Activated T-helper 1 cell treated with anti-CD3 and anti-CD28 coated beads, Interleukin-12 subunit alpha, Interleukin-12 subunit beta, Interleukin-2, Interleukin-4 antibody, amounts not matched to agents 30 ng/mL and 10 ng/mL and 1 ng/mL, durations not matched to agents 14 hours and 24 hours and 36 hours (primary cell): ENCODE measurements at regions not wholly inside any gene's neighbourhood (a gene's known extent, or its start where the extent isn't known, plus 50 kb on each side); places are given as distances from the start of the nearest gene placed in this dataset.

ENCODE experiments used
- DNase-seq: peaks from one replicate; pipeline ENCODE4 v3.0.0; 2021; ENCODE audit warnings: low spot score
- H3K27ac Mint-ChIP-seq: one replicate; pipeline ENCODE4 v1.8.0; 2021; ENCODE audit warnings: mild to moderate bottlenecking, mixed read lengths
- H3K27me3 Mint-ChIP-seq: one replicate; pipeline ENCODE4 v1.8.0; 2022; ENCODE audit warnings: mild to moderate bottlenecking, moderate library complexity, mixed read lengths; ENCODE audit not compliant: insufficient read depth
- H3K36me3 Mint-ChIP-seq: one replicate; pipeline ENCODE4 v1.8.0; 2021; ENCODE audit warnings: low read depth, mixed read lengths
- H3K4me1 Mint-ChIP-seq: one replicate; pipeline ENCODE4 v1.8.0; 2021; ENCODE audit warnings: low read depth, mixed read lengths
- H3K4me3 Mint-ChIP-seq: one replicate; pipeline ENCODE4 v1.8.0; 2021; ENCODE audit warnings: mild to moderate bottlenecking, moderate library complexity, mixed read lengths
- H3K9me3 Mint-ChIP-seq: one replicate; pipeline ENCODE4 v1.8.0; 2021; ENCODE audit warnings: mixed read lengths
- intact Hi-C: fragments of 100-400 bp; cut with micrococcal nuclease; formaldehyde crosslinking; loops from one replicate; pipeline ENCODE4 v1.15.1; 2024

DNA sequence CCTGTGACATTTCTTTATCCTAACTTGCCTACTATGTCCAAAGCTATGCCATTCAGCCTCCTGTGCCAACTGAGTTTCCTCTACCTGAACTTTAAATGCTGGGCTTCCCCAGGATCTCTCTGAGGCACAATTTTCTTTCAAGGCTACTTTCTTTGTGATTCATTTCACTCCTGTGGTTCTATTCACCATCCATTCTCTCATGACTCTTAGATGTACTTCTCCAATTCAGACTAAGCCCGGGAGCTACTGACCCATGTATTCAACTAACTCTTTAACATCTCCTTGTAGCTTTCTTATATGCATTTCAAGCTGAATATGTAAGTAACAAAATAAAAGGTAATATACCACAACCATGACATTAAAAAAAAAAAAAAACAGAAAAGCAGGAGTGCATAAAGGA is 738.9 kb upstream of the USP15 start:
- intact Hi-C loops: no loop called here
- no peaks in the 10 kb centered on the region for H3K4me1 Mint-ChIP-seq
- no peak for DNase-seq
- H3K27me3 Mint-ChIP-seq: no peaks in the 10 kb centered on the region
- H3K9me3 Mint-ChIP-seq: no peaks in the 10 kb centered on the region
- no peaks in the 10 kb centered on the region for H3K36me3 Mint-ChIP-seq
- no peak overlapping the region for H3K4me3 Mint-ChIP-seq
- H3K27ac Mint-ChIP-seq: no peak overlapping the region

DNA sequence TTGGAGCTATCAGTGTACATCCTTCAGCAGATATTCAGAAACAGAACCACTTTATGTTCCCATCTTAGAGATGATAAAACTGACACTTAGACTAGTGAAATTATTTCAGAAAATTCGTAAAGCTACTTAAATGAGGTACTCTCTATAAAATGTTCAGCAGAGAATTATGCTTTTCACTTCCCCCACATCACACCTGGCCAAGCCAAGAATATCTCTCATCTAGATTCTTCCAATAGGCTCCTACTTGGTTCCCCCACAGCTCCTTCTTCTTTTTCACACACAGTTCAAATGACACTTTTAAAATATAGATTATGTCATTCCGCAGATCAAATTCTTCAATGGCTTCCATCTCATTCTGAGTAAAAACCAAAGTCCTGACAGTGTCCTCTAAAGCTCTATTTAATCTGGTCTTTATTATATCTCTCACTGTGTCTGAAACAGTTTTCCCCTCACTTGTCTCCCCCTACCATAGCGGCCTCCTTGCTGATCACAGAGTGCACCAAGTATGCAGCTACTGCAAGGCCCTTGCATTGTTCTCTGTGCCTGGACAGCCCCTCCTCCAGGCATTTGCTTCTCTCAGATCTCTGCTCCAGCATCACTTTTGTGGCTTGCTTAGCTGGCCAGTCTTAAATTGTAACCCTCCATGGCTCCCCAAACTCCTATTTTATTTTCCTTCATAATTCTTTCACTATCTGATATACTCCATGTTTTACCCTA is 736.8 kb upstream of the USP15 start:
- Mint-ChIP-seq H3K36me3 (no peaks in the 10 kb centered on the region), H3K4me1 (no peaks in the 10 kb centered on the region), H3K9me3 (no peaks in the 10 kb centered on the region), H3K27me3 (no peaks in the 10 kb centered on the region), H3K27ac (no peak overlapping the region), H3K4me3 (no peak overlapping the region)
- DNase-seq: no peak
- intact Hi-C loops: no loop called here

DNA sequence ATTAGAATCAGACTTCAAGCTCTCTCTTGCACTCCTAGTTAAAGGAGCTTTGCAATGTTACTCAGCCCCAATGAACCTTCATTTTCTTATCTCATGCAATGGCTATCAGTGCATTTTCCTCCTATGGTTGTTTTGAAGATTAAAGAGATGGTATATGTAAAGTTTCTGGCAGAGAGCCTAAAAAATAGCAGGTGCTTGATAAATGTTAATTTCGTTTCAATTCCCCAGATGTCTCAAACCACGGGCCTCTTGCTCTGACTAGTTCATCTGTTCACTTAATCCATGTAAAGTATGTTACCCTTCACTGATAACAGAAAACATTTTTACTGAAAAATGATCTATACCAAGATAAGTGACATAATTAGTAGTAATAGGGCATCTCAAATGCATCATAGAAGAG is 735.4 kb upstream of the USP15 start:
- no peaks in the 10 kb centered on the region for H3K4me1 Mint-ChIP-seq
- H3K27me3 Mint-ChIP-seq: no peaks in the 10 kb centered on the region
- DNase-seq: no peak
- no peaks in the 10 kb centered on the region for H3K36me3 Mint-ChIP-seq
- no peak overlapping the region for H3K27ac Mint-ChIP-seq
- intact Hi-C loops: no loop called here
- no peaks in the 10 kb centered on the region for H3K9me3 Mint-ChIP-seq
- H3K4me3 Mint-ChIP-seq: no peak overlapping the region

DNA sequence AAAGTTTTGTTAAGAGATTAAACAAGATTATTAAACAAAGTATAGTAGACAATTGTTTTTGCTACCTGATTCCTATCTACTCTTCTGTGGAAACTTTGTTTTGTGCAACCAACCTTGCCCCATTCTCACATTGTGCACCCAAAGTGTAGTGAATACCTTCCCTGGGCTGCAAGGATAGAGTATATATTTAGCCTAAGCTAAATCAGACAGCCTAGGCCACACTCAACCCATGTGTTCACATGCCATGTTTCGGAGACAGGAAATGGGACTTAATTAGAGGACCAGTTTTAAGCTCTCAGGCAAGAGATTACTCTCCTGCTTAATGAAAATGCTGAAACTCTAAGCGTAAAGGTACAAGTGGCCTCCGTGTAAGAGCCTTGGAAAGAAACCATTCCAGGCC is 734.9 kb upstream of the USP15 start:
- no peak overlapping the region for H3K27ac Mint-ChIP-seq
- intact Hi-C loops: no loop called here
- H3K4me1 Mint-ChIP-seq: no peaks in the 10 kb centered on the region
- no peak for DNase-seq
- H3K4me3 Mint-ChIP-seq: no peak overlapping the region
- no peaks in the 10 kb centered on the region for H3K9me3 Mint-ChIP-seq
- H3K27me3 Mint-ChIP-seq: no peaks in the 10 kb centered on the region
- H3K36me3 Mint-ChIP-seq: no peaks in the 10 kb centered on the region

DNA sequence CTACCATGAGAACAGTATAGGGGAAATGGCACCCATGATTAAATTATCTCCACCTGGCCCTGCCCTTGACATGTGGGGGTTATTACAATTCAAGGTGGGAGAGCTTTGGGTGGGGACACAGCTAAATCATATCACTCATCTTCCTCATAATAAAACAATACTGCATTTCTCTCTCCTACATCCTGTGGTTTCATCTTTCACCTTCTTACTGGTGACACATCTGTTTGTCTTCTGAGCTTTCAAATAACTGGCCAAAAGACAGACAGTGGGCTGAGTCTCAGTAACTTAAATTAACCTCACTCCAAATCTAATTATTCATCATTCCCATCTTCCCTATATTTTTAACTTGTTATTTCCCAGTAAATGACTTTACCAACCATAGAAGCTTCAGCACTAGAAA is 729.7 kb upstream of the USP15 start:
- no peaks in the 10 kb centered on the region for H3K27me3 Mint-ChIP-seq
- intact Hi-C loops: no loop called here
- no peaks in the 10 kb centered on the region for H3K9me3 Mint-ChIP-seq
- no peak for DNase-seq
- no peak overlapping the region for H3K27ac Mint-ChIP-seq
- no peaks in the 10 kb centered on the region for H3K36me3 Mint-ChIP-seq
- no peak overlapping the region for H3K4me3 Mint-ChIP-seq
- no peaks in the 10 kb centered on the region for H3K4me1 Mint-ChIP-seq

DNA sequence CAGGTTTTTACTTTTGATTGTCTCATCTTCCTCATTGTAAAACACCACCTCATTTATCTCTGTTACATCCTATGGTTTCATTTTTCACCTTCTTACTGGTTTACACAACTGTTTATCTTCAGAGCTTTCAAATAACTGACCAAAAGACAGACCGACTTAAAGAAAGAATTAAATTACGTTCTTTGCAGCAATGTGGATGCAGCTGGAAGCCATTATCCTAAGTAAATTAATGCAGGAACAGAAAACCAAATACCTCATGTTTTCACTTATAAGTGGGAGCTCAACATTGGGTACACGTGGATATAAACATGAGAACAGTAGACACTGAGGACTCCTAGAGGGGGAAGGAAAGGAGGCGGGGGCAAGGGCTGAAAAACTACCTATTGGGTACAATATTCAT is 729.0 kb upstream of the USP15 start:
- no peak overlapping the region for H3K4me3 Mint-ChIP-seq
- H3K27me3 Mint-ChIP-seq: no peaks in the 10 kb centered on the region
- intact Hi-C loops: no loop called here
- no peak for DNase-seq
- no peaks in the 10 kb centered on the region for H3K36me3 Mint-ChIP-seq
- no peak overlapping the region for H3K27ac Mint-ChIP-seq
- H3K4me1 Mint-ChIP-seq: no peaks in the 10 kb centered on the region
- H3K9me3 Mint-ChIP-seq: no peaks in the 10 kb centered on the region

DNA sequence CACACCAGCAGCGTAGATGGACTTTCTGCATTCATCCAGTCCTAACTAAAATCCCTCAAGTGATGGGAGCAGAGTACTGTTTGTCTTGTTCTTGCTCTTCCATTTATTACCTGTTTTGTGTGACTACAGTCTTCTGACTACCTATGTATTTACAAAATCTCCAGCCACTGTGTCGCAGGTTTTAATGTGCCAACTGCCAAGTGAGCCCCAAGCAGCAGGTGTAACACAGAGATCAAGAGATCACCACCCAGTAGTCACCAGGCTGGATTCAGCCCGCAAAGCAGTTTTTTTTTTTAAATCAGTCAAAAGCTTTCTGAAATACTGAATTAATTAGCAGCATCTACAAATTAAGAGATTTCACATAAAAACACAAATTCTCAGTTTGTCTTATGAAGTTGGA is 724.1 kb upstream of the USP15 start:
- no peak overlapping the region for H3K27ac Mint-ChIP-seq
- intact Hi-C loops: no loop called here
- no peak overlapping the region for H3K4me3 Mint-ChIP-seq
- no peaks in the 10 kb centered on the region for H3K9me3 Mint-ChIP-seq
- DNase-seq: no peak
- H3K27me3 Mint-ChIP-seq: no peaks in the 10 kb centered on the region
- H3K36me3 Mint-ChIP-seq: no peaks in the 10 kb centered on the region
- no peaks in the 10 kb centered on the region for H3K4me1 Mint-ChIP-seq

DNA sequence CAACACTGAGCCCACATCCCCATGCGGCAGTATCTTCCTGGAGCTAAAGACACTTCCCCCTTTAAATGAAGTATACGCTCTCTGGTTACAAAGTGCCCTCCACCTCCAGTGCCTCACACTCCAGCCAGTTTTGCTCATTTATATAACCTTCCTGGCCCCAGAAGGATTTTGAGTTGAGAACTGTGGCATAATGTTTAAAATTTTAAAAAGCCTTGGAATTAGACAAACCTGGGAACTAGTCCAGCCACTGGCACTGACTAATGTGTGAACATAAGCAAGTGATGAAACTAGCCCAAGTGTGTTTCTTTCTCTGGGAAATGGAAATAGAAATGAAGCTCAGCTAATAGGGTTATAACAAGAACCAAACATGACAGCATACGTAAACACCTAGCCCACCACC is 723.7 kb upstream of the USP15 start:
- Mint-ChIP-seq H3K36me3 (no peaks in the 10 kb centered on the region), H3K27ac (no peak overlapping the region), H3K27me3 (no peaks in the 10 kb centered on the region), H3K4me1 (no peaks in the 10 kb centered on the region), H3K9me3 (no peaks in the 10 kb centered on the region), H3K4me3 (no peak overlapping the region)
- intact Hi-C loops: no loop called here
- DNase-seq: no peak

DNA sequence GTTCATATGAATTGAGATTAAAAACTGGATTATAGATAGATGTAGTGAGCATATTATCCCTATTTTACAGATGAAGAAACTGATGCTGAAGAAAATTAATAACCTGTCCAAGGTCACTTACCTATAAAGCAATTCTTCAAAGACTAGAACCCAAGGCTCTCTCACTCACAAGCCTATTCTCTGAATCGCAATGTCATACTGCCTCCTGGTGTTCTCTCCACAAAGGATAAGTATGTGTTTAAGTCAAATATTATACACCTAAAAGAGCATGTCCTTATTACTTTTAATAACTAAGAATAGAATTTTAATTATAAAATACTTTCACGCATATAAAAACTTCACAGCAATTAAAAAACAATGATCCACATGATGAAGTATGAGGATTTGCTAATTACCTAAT is 721.3 kb upstream of the USP15 start:
- no peak for DNase-seq
- no peaks in the 10 kb centered on the region for H3K27me3 Mint-ChIP-seq
- H3K4me1 Mint-ChIP-seq: no peaks in the 10 kb centered on the region
- H3K9me3 Mint-ChIP-seq: no peaks in the 10 kb centered on the region
- no peak overlapping the region for H3K4me3 Mint-ChIP-seq
- H3K36me3 Mint-ChIP-seq: no peaks in the 10 kb centered on the region
- intact Hi-C loops: no loop called here
- no peak overlapping the region for H3K27ac Mint-ChIP-seq

DNA sequence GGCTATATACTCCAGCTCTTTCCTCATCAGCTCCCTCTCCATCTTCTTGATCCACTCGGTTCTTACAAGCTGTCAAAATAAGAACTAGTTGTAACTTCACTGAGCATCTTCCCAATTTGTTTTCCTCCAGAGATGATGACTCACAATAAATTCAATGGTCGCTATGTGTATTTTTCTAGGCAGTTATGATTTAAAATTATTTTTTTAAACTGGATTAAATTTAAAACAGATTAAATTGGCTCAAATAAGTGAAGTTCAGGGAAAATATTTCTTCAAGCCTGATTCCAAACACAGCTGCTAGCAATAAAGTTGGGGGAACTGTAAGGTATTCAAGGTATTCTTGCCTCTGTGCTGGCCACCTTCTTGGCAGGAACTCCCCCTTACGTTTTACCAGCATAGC is 717.7 kb upstream of the USP15 start:
- no peak overlapping the region for H3K27ac Mint-ChIP-seq
- no peaks in the 10 kb centered on the region for H3K27me3 Mint-ChIP-seq
- H3K4me3 Mint-ChIP-seq: no peak overlapping the region
- H3K9me3 Mint-ChIP-seq: no peaks in the 10 kb centered on the region
- H3K36me3 Mint-ChIP-seq: no peaks in the 10 kb centered on the region
- H3K4me1 Mint-ChIP-seq: no peaks in the 10 kb centered on the region
- DNase-seq: no peak
- intact Hi-C loops: no loop called here

DNA sequence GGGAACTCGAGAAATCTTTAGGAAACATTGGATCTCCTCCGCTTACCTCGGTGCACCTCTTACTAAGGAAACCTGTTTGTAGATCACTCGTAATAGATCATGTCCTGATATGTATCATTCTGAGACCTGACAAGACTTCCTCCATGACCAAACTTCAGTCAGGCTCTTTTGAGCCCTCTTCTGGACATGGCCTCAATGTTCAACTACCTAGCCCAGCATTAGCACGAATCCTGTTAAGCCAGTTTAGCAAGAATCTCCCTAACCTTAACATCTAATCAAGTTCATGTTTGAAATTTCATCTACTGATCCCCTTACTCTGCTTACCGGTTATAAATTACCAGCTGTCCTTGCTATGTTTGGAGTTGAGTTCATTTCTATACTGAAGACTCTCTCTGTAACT is 713.9 kb upstream of the USP15 start:
- H3K27me3 Mint-ChIP-seq: no peaks in the 10 kb centered on the region
- DNase-seq: no peak
- H3K27ac Mint-ChIP-seq: no peak overlapping the region
- H3K4me1 Mint-ChIP-seq: no peaks in the 10 kb centered on the region
- H3K4me3 Mint-ChIP-seq: no peak overlapping the region
- no peaks in the 10 kb centered on the region for H3K36me3 Mint-ChIP-seq
- intact Hi-C loops: no loop called here
- no peaks in the 10 kb centered on the region for H3K9me3 Mint-ChIP-seq

DNA sequence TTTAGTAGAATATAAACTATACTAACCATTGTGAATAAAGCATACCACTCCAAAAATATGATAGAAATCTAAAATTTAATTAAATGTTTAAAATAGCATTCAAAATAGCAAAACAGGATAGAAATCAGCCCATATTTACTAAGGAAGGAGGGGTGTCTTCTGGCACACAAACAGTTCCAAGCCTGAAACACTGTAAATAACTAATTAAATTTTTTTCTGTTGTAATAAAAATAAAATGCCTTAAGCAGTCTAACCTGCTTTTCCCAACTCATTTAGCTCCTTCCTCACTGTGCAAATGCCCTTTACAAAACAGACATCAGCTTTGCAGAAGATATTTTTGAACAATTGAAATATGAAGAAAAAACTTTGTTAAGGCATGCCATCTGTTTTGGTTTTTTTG is 707.1 kb upstream of the USP15 start:
- Mint-ChIP-seq H3K4me3 (no peak overlapping the region), H3K27ac (no peak overlapping the region)

DNA sequence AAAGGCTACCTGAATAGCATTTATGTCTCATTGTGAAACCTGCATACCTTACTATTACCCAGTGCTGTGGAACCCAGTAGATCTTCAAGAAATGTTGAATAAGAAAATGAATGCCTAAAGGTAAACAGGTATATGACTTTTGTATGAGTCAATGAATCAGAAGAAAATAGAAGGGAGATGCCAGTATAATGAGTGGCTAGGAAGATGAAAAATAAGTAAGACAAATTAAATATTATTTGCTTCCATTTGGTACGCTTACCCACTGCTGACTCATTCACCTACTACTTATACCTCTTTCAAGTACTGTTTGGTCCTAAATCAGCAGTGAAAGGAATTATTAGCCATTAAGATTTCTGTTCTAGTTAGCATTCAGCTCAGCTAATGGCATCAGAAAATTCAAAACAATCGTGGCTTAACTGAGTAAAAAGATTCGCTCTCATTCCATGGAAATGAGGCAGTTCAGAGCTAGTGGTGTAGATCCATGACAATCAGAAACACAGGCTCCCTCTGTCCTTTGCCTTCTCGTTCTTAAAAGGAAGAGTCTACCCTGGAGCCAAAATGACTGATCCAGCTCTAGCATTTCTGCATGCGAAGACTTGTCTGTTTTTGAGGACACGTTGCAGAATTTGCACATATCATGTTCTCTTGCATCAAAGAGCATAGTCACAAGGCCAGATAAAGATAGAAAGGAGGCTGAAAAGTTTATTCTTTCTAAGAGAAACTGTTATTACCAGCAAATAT is 705.8 kb upstream of the USP15 start:
- H3K4me3 Mint-ChIP-seq: no peak overlapping the region
- no peaks in the 10 kb centered on the region for H3K4me1 Mint-ChIP-seq
- intact Hi-C loops: no loop called here
- no peaks in the 10 kb centered on the region for H3K9me3 Mint-ChIP-seq
- no peak overlapping the region for H3K27ac Mint-ChIP-seq
- H3K27me3 Mint-ChIP-seq: no peaks in the 10 kb centered on the region
- H3K36me3 Mint-ChIP-seq: no peaks in the 10 kb centered on the region
- no peak for DNase-seq

More for the DNA sequence above, 707.1 kb upstream of the USP15 start:
- no peak for DNase-seq
- Mint-ChIP-seq H3K9me3 (no peaks in the 10 kb centered on the region), H3K4me1 (no peaks in the 10 kb centered on the region), H3K27me3 (no peaks in the 10 kb centered on the region), H3K36me3 (no peaks in the 10 kb centered on the region)
- intact Hi-C loops: no loop called here
